ENCODE measurements at regions not wholly inside any gene's neighbourhood (a gene's known extent, or its start where the extent isn't known, plus 50 kb on each side); places are given as distances from the start of the nearest gene placed in this dataset.

GRCh38 chr2:8620611-8621382, 61.1 kb upstream of the ID2 start:
- TF ChIP-seq TCF12 (IDR thresholded peaks at IDR 0.05; ENCODE audit: low read depth) (no peak), FOXM1 (IDR thresholded peaks at IDR 0.05; ENCODE audit: borderline replicate concordance, low read depth) (no peak), REST (IDR thresholded peaks at IDR 0.05; ENCODE audit: low read depth) (no peak), ZBTB7A (IDR thresholded peaks at IDR 0.05; ENCODE audit: low read depth) (no peak), MAX (IDR thresholded peaks at IDR 0.05) (no peak), EP300 (IDR thresholded peaks at IDR 0.05; ENCODE audit: borderline replicate concordance) (no peak), RAD21 (IDR thresholded peaks at IDR 0.05; ENCODE audit: low read depth) (no peak)
